T47D (cell line): ENCODE measurements at regions not wholly inside any gene's neighbourhood (a gene's known extent, or its start where the extent isn't known, plus 50 kb on each side); places are given as distances from the start of the nearest gene placed in this dataset.

Experiments
- DNase-seq, 2 experiments: peaks; one replicate each; pipeline versions ENCODE4 v3.0.0 to v3.0.0-alpha.2; 2011 to 2012; ENCODE audit warnings: low read depth in 1 of 2, low spot score in 1 of 2
- JUND ChIP-seq: IDR thresholded peaks from 2 replicates; pipeline ENCODE4 v1.6.1; 2012; ENCODE audit warnings: low read depth
- in situ Hi-C: cut with HindIII; loops from 2 replicates; pipeline ENCODE4 v1.10.0; 2016; ENCODE audit warnings: low sequenced_read_pairs, low pct_unique_long_range_greater_than_20kb

- in situ Hi-C loops: no loop called here
- no peak for TF ChIP-seq JUND
- no peak for DNase-seq
Measured at GRCh38 chr20:21613512-21613911, 92.0 kb upstream of the PAX1 start.

- in situ Hi-C loops: no loop called here
- DNase-seq: no peak
Measured at GRCh38 chr20:21609981-21610380, 95.5 kb upstream of the PAX1 start.

GRCh38 chr20:21609221-21609620 is 95.4 kb upstream of the NKX2-2 start:
- DNase-seq: peak in 1 of 2 experiments; percentile 29
- no peak for TF ChIP-seq JUND
- in situ Hi-C loops: no loop called here

More at GRCh38 chr20:21609981-21610380, 95.5 kb upstream of the PAX1 start:
- TF ChIP-seq JUND: no peak

- no peak for DNase-seq
- no peak for TF ChIP-seq JUND
- in situ Hi-C loops: no loop called here
Measured at GRCh38 chr20:21608777-21609176, 94.9 kb upstream of the NKX2-2 start.

GRCh38 chr20:21607971-21608725 is 94.3 kb upstream of the NKX2-2 start:
- peak; percentile 33 to 54 for DNase-seq
- no peak for TF ChIP-seq JUND
- in situ Hi-C loops: no loop called here

GRCh38 chr20:21601799-21602198 is 87.9 kb upstream of the NKX2-2 start:
- no peak for DNase-seq
- in situ Hi-C loops: no loop called here
- no peak for TF ChIP-seq JUND

- in situ Hi-C loops: no loop called here
- DNase-seq: no peak
- TF ChIP-seq JUND: no peak
Measured at GRCh38 chr20:21586682-21587081, 72.8 kb upstream of the NKX2-2 start.

GRCh38 chr20:21583486-21584168 is 69.8 kb upstream of the NKX2-2 start:
- DNase-seq: no peak
- no peak for TF ChIP-seq JUND
- in situ Hi-C loops: no loop called here

GRCh38 chr20:21577551-21577950 is 63.7 kb upstream of the NKX2-2 start:
- DNase-seq: no peak
- in situ Hi-C loops: no loop called here
- TF ChIP-seq JUND: no peak

- in situ Hi-C loops: no loop called here
- no peak for DNase-seq
Measured at GRCh38 chr20:21575981-21576740, 62.3 kb upstream of the NKX2-2 start.

GRCh38 chr20:21575167-21575566 is 61.3 kb upstream of the NKX2-2 start:
- TF ChIP-seq JUND: no peak
- in situ Hi-C loops: no loop called here
- no peak for DNase-seq

More at GRCh38 chr20:21575981-21576740, 62.3 kb upstream of the NKX2-2 start:
- no peak for TF ChIP-seq JUND

GRCh38 chr20:21574443-21574842 is 60.6 kb upstream of the NKX2-2 start:
- DNase-seq: no peak
- no peak for TF ChIP-seq JUND
- in situ Hi-C loops: no loop called here

- no peak for TF ChIP-seq JUND
- in situ Hi-C loops: no loop called here
- no peak for DNase-seq
Measured at GRCh38 chr20:21573259-21573658, 59.4 kb upstream of the NKX2-2 start.
